Kidney (tissue), 13 donors: ENCODE measurements at regions not wholly inside any gene's neighbourhood (a gene's known extent, or its start where the extent isn't known, plus 50 kb on each side); places are given as distances from the start of the nearest gene placed in this dataset.

ENCODE experiments used
- DNase-seq, 5 donors: peaks; one replicate each; pipeline ENCODE4 v3.0.0-alpha.2; 2013 to 2020
- FAIRE-seq: peaks from 2 replicates; lab custom pipeline; 2012; peaks lifted over from hg19 to GRCh38; lab: Jason Lieb, UNC
- H3K27ac ChIP-seq, 2 donors: one replicate each; pipeline ENCODE4 v1.7.0; 2013; ENCODE audit warnings: low read depth in 2 of 2, low read length in 2 of 2, inconsistent platforms in 1 of 2
- H3K27me3 ChIP-seq: one replicate; pipeline ENCODE4 v1.7.1; 2013; ENCODE audit warnings: low read length, inconsistent platforms; ENCODE audit not compliant: control insufficient read depth, insufficient read depth
- H3K36me3 ChIP-seq, 3 donors: one replicate each; pipeline versions ENCODE4 v1.7.0 to v1.7.1; 2013; ENCODE audit warnings: low read length in 3 of 3, control low read depth in 1 of 3, inconsistent platforms in 1 of 3; ENCODE audit not compliant: insufficient read depth in 3 of 3, control insufficient read depth in 2 of 3
- H3K4me1 ChIP-seq, 3 donors: one replicate each; pipeline versions ENCODE4 v1.7.0 to v1.7.1; 2013; ENCODE audit warnings: low read length in 3 of 3, inconsistent platforms in 1 of 3, low read depth in 1 of 3; ENCODE audit not compliant: control insufficient read depth in 2 of 3, insufficient read depth in 2 of 3
- H3K4me3 ChIP-seq, 3 donors: one replicate each; pipeline versions ENCODE4 v1.7.0 to v1.8.1; 2013; ENCODE audit warnings: low read length in 3 of 3, control low read depth in 1 of 3, inconsistent platforms in 1 of 3
- H3K9ac ChIP-seq, 3 donors: one replicate each; pipeline versions ENCODE4 v1.7.0 to v1.7.1; 2013; ENCODE audit warnings: low read length in 3 of 3, control low read depth in 1 of 3, inconsistent platforms in 1 of 3
- H3K9me3 ChIP-seq, 3 donors: one replicate each; pipeline versions ENCODE4 v1.7.0 to v1.7.1; 2013; ENCODE audit warnings: low read length in 3 of 3, control low read depth in 1 of 3, inconsistent platforms in 1 of 3; ENCODE audit not compliant: control insufficient read depth in 2 of 3, insufficient read depth in 1 of 3
- intact Hi-C: fragments of 100-400 bp; cut with DNase I; formaldehyde crosslinking; loops from one replicate; pipeline ENCODE4 v1.11.1; 2022
- TF ChIP-seq, protein P1 (sequence below): IDR thresholded peaks from 3 replicates; pipeline ENCODE4 v1.5.1; 2012; ENCODE audit warnings: mild to moderate bottlenecking, moderate library complexity, borderline replicate concordance; ENCODE audit not compliant: insufficient read depth; ENCODE audit errors: extremely low read depth
- donor health status: control.
- donor health status: control.
- donor health status: control.
- donor health status: control.
- donor health status: control.
- donor health status: DM: yes; HTN: yes; CAD: no.
- donor health status: Normal renal cell carcinoma (clear cell type).

DNA sequence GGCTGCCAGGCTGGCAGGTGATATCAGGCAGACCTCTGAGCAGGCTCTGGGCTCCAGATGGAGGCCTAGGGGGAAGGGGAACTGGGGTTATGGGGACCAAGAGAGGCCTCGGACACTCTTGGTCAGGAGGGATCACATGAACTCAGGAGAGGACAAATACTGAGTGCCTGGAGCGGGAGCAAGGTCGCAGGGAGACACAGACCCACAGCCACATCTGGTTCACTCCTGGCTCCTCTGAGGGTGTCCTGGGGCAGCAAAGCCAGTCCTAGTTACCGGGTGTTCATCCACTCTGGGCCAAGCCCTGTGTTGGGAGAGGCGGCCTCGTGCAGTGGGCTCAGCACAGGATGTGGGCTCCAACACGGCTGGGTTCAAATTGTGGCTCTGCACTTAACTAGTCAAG lies 239.0 kb downstream of the PTPRU start:
- peaks cover 0 to 14% (median 0%) of the 10 kb centered on the region in 3 donors for H3K4me1 ChIP-seq
- DNase-seq: no peak
- TF ChIP-seq, protein P1, sequence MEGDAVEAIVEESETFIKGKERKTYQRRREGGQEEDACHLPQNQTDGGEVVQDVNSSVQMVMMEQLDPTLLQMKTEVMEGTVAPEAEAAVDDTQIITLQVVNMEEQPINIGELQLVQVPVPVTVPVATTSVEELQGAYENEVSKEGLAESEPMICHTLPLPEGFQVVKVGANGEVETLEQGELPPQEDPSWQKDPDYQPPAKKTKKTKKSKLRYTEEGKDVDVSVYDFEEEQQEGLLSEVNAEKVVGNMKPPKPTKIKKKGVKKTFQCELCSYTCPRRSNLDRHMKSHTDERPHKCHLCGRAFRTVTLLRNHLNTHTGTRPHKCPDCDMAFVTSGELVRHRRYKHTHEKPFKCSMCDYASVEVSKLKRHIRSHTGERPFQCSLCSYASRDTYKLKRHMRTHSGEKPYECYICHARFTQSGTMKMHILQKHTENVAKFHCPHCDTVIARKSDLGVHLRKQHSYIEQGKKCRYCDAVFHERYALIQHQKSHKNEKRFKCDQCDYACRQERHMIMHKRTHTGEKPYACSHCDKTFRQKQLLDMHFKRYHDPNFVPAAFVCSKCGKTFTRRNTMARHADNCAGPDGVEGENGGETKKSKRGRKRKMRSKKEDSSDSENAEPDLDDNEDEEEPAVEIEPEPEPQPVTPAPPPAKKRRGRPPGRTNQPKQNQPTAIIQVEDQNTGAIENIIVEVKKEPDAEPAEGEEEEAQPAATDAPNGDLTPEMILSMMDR: no peak
- H3K27me3 ChIP-seq: peaks cover 3% of the 10 kb centered on the region
- no peaks in the 10 kb centered on the region for H3K9me3 ChIP-seq
- no peak overlapping the region for H3K27ac ChIP-seq
- intact Hi-C loops: no loop called here
- H3K4me3 ChIP-seq: no peak overlapping the region
- no peaks in the 10 kb centered on the region for H3K36me3 ChIP-seq
- FAIRE-seq: no peak
- H3K9ac ChIP-seq: no peak overlapping the region

DNA sequence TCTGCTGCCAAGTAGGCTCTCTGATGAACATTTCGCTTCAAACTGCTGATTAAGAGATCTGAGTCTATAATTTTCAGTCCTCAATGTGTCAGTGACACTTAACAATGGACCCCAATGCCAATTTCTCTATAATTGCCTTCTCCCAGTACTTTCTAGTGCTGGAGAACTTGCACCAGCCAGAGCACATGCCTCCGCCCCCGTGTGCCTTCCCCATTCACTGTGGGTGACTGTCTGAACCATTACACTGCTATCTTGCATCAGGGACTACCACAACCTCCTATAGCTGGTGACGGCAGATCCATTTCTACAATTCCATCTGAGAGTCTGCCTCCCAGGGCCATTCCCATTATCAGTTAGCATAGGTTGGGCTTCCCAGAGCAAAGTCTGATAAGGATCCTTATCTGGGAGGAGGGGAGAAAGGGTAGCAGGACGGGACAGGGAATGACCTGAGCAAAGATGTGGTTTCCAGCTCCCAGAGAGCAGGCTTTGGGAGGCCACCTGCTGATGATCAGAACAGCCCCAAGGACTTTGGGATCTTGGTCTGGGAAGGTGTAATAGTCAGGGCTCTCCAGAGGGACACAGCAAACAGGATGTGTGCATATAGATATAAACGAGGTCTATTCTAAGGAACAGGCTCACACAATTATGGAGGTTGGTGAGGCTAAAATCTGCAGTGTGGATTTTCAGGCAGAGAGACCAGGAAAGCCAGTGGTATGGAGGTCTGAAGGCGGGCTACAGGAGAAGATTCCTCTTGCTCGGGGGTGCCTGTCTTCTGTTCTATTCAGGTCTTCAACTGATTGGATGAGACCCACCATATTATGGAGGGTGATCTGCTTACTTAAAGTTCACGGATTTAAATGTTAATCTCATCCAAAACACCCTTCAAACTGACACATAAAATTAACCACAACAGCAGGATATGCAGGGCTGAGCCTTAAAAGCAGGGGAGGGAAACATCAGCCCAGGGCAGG lies 238.2 kb downstream of the PTPRU start:
- Histone ChIP-seq H3K9ac (no peak overlapping the region), H3K4me3 (no peak overlapping the region), H3K4me1 (peaks cover 0 to 21% (median 0%) of the 10 kb centered on the region in 3 donors), H3K9me3 (no peaks in the 10 kb centered on the region), H3K27me3 (peaks cover 3% of the 10 kb centered on the region), H3K27ac (no peak overlapping the region), H3K36me3 (no peaks in the 10 kb centered on the region)
- TF ChIP-seq, protein P1: no peak
- FAIRE-seq (no peak), DNase-seq (no peak)
- intact Hi-C loops: no loop called here

DNA sequence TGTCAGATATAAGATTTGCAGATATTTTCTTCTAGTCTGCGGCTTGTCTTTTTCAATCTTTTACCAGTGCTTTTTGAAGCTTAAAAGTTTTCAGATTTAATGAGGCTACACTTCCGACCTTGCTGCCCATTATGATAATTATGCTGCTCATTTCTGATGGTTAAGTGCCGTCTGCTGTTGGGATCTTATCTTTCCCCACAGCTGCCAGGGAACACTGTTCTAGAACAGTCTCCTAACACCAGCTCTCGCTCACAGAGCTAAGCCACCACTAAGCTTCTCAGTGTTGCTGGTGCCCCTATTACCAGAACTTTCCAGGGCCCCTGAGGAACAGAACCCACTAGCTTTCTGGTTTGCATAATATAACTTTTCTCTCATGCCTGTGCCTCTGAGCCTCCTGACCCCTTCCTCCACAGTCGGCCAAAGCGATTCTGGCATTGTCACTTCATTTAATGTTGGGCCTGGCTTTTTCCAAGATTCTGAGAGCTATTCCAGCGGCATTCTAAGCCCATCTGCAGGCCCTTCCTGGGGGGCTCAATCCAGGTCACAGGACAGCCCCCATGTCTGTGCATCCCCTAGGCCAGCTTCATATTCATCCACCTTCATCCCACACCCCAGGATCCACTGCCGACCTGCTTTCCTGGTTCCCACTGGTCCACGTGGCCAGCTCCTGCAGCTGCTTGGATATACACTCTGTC lies 237.0 kb downstream of the PTPRU start:
- FAIRE-seq (no peak), DNase-seq (peak in 1 of 5 donors; percentile 20)
- TF ChIP-seq, protein P1: no peak
- peaks cover 2% of the 10 kb centered on the region for H3K27me3 ChIP-seq
- H3K4me3 ChIP-seq: no peak overlapping the region
- H3K4me1 ChIP-seq: peaks cover 0 to 21% (median 0%) of the 10 kb centered on the region in 3 donors
- no peak overlapping the region for H3K27ac ChIP-seq
- no peaks in the 10 kb centered on the region for H3K9me3 ChIP-seq
- H3K36me3 ChIP-seq: no peaks in the 10 kb centered on the region
- H3K9ac ChIP-seq: no peak overlapping the region
- intact Hi-C loops: no loop called here
